ENCODE measurements at regions not wholly inside any gene's neighbourhood (a gene's known extent, or its start where the extent isn't known, plus 50 kb on each side); places are given as distances from the start of the nearest gene placed in this dataset.

- Histone ChIP-seq H3K27ac (no peak overlapping the region), H3K27me3 (no peaks in the 10 kb centered on the region), H3K4me1 (ENCODE audit: control insufficient read depth in 1 of 2, insufficient read depth in 1 of 2, low read depth in 1 of 2, low read length in 1 of 2) (no peaks in the 10 kb centered on the region), H3K9me3 (no peaks in the 10 kb centered on the region), H3K4me3 (ENCODE audit: low read depth in 1 of 2, low read length in 1 of 2) (no peak overlapping the region), H3K36me3 (no peaks in the 10 kb centered on the region)
- no peak for TF ChIP-seq CTCF (IDR thresholded peaks at IDR 0.05)
Observed at GRCh38 chr1:230542681-230543080, 99.6 kb upstream of the COG2 start.

- H3K4me3 ChIP-seq (ENCODE audit: low read depth in 1 of 2, low read length in 1 of 2) = no peak overlapping the region
- H3K27me3 ChIP-seq = no peaks in the 10 kb centered on the region
- H3K9me3 ChIP-seq = no peaks in the 10 kb centered on the region
- no peaks in the 10 kb centered on the region for H3K36me3 ChIP-seq
- no peaks in the 10 kb centered on the region for H3K4me1 ChIP-seq (ENCODE audit: control insufficient read depth in 1 of 2, insufficient read depth in 1 of 2, low read depth in 1 of 2, low read length in 1 of 2)
- no peak overlapping the region for H3K27ac ChIP-seq
- TF ChIP-seq CTCF (IDR thresholded peaks at IDR 0.05) = no peak
Observed at GRCh38 chr1:230542054-230542453, 100.2 kb upstream of the COG2 start.

GRCh38 chr1:230541306-230541705 lies 101.0 kb upstream of the COG2 start:
- Histone ChIP-seq H3K27me3 (no peaks in the 10 kb centered on the region), H3K9me3 (no peaks in the 10 kb centered on the region), H3K27ac (no peak overlapping the region), H3K4me3 (ENCODE audit: low read depth in 1 of 2, low read length in 1 of 2) (no peak overlapping the region), H3K36me3 (no peaks in the 10 kb centered on the region), H3K4me1 (ENCODE audit: control insufficient read depth in 1 of 2, insufficient read depth in 1 of 2, low read depth in 1 of 2, low read length in 1 of 2) (no peaks in the 10 kb centered on the region)
- TF ChIP-seq CTCF (IDR thresholded peaks at IDR 0.05) = no peak

- Histone ChIP-seq H3K27ac (no peak overlapping the region), H3K4me3 (ENCODE audit: low read depth in 1 of 2, low read length in 1 of 2) (no peak overlapping the region), H3K9me3 (no peaks in the 10 kb centered on the region), H3K27me3 (no peaks in the 10 kb centered on the region), H3K4me1 (ENCODE audit: control insufficient read depth in 1 of 2, insufficient read depth in 1 of 2, low read depth in 1 of 2, low read length in 1 of 2) (no peaks in the 10 kb centered on the region), H3K36me3 (no peaks in the 10 kb centered on the region)
- TF ChIP-seq CTCF (IDR thresholded peaks at IDR 0.05) = no peak
Observed at GRCh38 chr1:230540421-230541155, 101.7 kb upstream of the COG2 start.

- TF ChIP-seq CTCF (IDR thresholded peaks at IDR 0.05) = no peak
- no peaks in the 10 kb centered on the region for H3K27me3 ChIP-seq
- H3K27ac ChIP-seq = no peak overlapping the region
- H3K4me1 ChIP-seq (ENCODE audit: control insufficient read depth in 1 of 2, insufficient read depth in 1 of 2, low read depth in 1 of 2, low read length in 1 of 2) = no peaks in the 10 kb centered on the region
- no peak overlapping the region for H3K4me3 ChIP-seq (ENCODE audit: low read depth in 1 of 2, low read length in 1 of 2)
- H3K36me3 ChIP-seq = no peaks in the 10 kb centered on the region
- no peaks in the 10 kb centered on the region for H3K9me3 ChIP-seq
Observed at GRCh38 chr1:230537456-230537855, 104.8 kb upstream of the COG2 start.

Measured in neutrophil (primary cell).